ENCODE measurements at regions not wholly inside any gene's neighbourhood (a gene's known extent, or its start where the extent isn't known, plus 50 kb on each side); places are given as distances from the start of the nearest gene placed in this dataset.

- CTCF ChIA-PET: interaction anchor here (0.5 to 2.7 kb wide), 37 partner anchors 14 to 908 kb away, joined by 3 to 33 read pairs (median 4); partner anchors contain the start of gene IGF1R
- POLR2A ChIA-PET: no interaction called here
- Mint-ChIP-seq H3K27me3 (ENCODE audit: low read depth) (no peaks in the 10 kb centered on the region), H3K27ac (no peak overlapping the region), H3K36me3 (no peaks in the 10 kb centered on the region), H3K4me1 (peaks cover 14% of the 10 kb centered on the region), H3K9me3 (no peaks in the 10 kb centered on the region), H3K4me3 (no peak overlapping the region)
- ATAC-seq (no peak), DNase-seq (ENCODE audit: low spot score) (no peak)
- TF ChIP-seq ZNF416 (CRISPR knock-in tag; IDR thresholded peaks at IDR 0.05) (no peak), GTF2I (CRISPR knock-in tag; conservative IDR thresholded peaks at IDR 0.05) (0 out of 2 replicates have a peak, but pooled peaks have one; percentile 59), TCF7 (CRISPR knock-in tag; IDR thresholded peaks at IDR 0.05; ENCODE audit: low read depth) (no peak), ATF1 (CRISPR knock-in tag; IDR thresholded peaks at IDR 0.05) (no peak)
These were observed 128.4 kb upstream of the IGF1R start for GRCh38 chr15:98519767-98520550.

GRCh38 chr15:98522127-98522526, 126.2 kb upstream of the IGF1R start:
- Mint-ChIP-seq H3K27ac (no peak overlapping the region), H3K27me3 (ENCODE audit: low read depth) (no peaks in the 10 kb centered on the region), H3K36me3 (no peaks in the 10 kb centered on the region), H3K4me3 (no peak overlapping the region), H3K9me3 (no peaks in the 10 kb centered on the region), H3K4me1 (peaks cover 17% of the 10 kb centered on the region)
- ATAC-seq (no peak), DNase-seq (ENCODE audit: low spot score) (no peak)
- POLR2A ChIA-PET: no interaction called here
- CTCF ChIA-PET: interaction anchor here (0.6 to 2.8 kb wide), 13 partner anchors 25 to 648 kb away, joined by 3 to 23 read pairs (median 5); partner anchors contain the start of gene IGF1R
- no peak for TF ChIP-seq SP1 (CRISPR knock-in tag; conservative IDR thresholded peaks at IDR 0.05)
- TF ChIP-seq, protein P1, sequence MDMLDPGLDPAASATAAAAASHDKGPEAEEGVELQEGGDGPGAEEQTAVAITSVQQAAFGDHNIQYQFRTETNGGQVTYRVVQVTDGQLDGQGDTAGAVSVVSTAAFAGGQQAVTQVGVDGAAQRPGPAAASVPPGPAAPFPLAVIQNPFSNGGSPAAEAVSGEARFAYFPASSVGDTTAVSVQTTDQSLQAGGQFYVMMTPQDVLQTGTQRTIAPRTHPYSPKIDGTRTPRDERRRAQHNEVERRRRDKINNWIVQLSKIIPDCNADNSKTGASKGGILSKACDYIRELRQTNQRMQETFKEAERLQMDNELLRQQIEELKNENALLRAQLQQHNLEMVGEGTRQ (CRISPR knock-in tag; IDR thresholded peaks at IDR 0.05): no peak
- TF ChIP-seq ZNF396 (CRISPR knock-in tag; IDR thresholded peaks at IDR 0.05; ENCODE audit: borderline replicate concordance): no peak
- no peak for TF ChIP-seq NFATC4 (CRISPR knock-in tag; IDR thresholded peaks at IDR 0.05)
- no peak for TF ChIP-seq ZNF281 (CRISPR knock-in tag; IDR thresholded peaks at IDR 0.05)
- no peak for TF ChIP-seq SOX15 (CRISPR knock-in tag; IDR thresholded peaks at IDR 0.05)
- no peak for TF ChIP-seq FOXJ3 (CRISPR knock-in tag; IDR thresholded peaks at IDR 0.05; ENCODE audit: borderline replicate concordance)

GRCh38 chr15:98523912-98524662, 124.3 kb upstream of the IGF1R start:
- Mint-ChIP-seq H3K36me3 (no peaks in the 10 kb centered on the region), H3K27me3 (ENCODE audit: low read depth) (no peaks in the 10 kb centered on the region), H3K4me1 (peaks cover 21% of the 10 kb centered on the region), H3K4me3 (no peak overlapping the region), H3K9me3 (no peaks in the 10 kb centered on the region), H3K27ac (peak overlapping the region; percentile 67; the same call in 1 of the 2 replicates)
- no peak for TF ChIP-seq ZNF671 (CRISPR knock-in tag; IDR thresholded peaks at IDR 0.05)
- ChIA-PET POLR2A (interaction anchor here (0.8 kb wide), 1 partner anchor 124 kb away, joined by 4 read pairs; the partner anchor contains the start of gene IGF1R), CTCF (interaction anchor here (0.5 to 2.8 kb wide), 36 partner anchors 12 to 553 kb away, joined by 3 to 23 read pairs (median 3); partner anchors contain the start of gene IGF1R)
- DNase-seq (ENCODE audit: low spot score): no peak
- ATAC-seq: no peak

DNA sequence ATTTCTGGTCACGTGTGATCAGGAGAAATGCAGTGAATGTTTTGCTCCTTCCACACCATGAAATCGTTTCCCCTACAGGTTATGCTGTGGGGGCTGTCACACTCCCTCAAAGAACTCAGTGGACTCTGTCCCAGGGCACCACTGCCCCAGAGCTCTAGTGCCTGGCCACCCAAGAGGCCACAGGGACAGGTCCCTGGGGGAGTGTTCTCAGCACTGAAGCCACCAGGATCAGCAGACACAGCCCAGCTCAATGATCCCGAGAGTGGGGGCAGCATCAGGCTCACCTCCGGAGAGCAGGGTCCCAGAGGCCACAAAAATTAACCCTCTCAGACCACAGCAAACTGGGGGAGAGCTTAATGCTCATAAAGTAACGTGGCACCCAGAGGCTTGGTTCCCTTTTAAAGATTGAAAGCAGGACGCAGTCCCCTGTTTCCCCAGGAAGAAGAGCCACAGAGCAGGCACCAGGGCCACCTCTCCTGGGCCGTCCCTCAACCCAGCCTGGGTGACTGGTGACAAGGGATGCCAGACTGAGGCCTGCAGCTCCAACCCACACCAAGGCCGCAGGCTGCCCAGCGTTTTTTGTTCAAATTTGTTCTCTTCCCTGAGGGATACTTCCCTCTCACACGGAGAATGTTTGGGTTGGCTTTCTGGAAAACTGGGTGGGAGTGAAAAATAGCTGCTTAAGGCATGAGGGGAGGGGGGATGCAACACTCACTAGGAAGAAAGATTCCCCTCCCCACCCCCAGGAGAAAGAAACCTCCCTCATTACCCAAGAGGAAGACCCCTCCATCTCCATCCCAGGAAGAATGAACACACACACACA, 123.3 kb upstream of the IGF1R start:
- Mint-ChIP-seq H3K4me1 (peaks cover 19% of the 10 kb centered on the region), H3K36me3 (no peaks in the 10 kb centered on the region), H3K9me3 (no peaks in the 10 kb centered on the region), H3K27ac (no peak overlapping the region), H3K27me3 (ENCODE audit: low read depth) (no peaks in the 10 kb centered on the region), H3K4me3 (no peak overlapping the region)
- ATAC-seq (peak; percentile 26), DNase-seq (ENCODE audit: low spot score) (no peak)
- CTCF ChIA-PET: interaction anchor here (0.6 to 1.7 kb wide), 4 partner anchors 122 to 534 kb away, joined by 3 to 7 read pairs (median 3); partner anchors contain the start of gene IGF1R
- POLR2A ChIA-PET: no interaction called here
- TF ChIP-seq ATF6 (CRISPR knock-in tag; IDR thresholded peaks at IDR 0.05) (no peak), TP53 (CRISPR knock-in tag; IDR thresholded peaks at IDR 0.05) (no peak), EMX1 (CRISPR knock-in tag; IDR thresholded peaks at IDR 0.05) (no peak)
- TF ChIP-seq, protein P2, sequence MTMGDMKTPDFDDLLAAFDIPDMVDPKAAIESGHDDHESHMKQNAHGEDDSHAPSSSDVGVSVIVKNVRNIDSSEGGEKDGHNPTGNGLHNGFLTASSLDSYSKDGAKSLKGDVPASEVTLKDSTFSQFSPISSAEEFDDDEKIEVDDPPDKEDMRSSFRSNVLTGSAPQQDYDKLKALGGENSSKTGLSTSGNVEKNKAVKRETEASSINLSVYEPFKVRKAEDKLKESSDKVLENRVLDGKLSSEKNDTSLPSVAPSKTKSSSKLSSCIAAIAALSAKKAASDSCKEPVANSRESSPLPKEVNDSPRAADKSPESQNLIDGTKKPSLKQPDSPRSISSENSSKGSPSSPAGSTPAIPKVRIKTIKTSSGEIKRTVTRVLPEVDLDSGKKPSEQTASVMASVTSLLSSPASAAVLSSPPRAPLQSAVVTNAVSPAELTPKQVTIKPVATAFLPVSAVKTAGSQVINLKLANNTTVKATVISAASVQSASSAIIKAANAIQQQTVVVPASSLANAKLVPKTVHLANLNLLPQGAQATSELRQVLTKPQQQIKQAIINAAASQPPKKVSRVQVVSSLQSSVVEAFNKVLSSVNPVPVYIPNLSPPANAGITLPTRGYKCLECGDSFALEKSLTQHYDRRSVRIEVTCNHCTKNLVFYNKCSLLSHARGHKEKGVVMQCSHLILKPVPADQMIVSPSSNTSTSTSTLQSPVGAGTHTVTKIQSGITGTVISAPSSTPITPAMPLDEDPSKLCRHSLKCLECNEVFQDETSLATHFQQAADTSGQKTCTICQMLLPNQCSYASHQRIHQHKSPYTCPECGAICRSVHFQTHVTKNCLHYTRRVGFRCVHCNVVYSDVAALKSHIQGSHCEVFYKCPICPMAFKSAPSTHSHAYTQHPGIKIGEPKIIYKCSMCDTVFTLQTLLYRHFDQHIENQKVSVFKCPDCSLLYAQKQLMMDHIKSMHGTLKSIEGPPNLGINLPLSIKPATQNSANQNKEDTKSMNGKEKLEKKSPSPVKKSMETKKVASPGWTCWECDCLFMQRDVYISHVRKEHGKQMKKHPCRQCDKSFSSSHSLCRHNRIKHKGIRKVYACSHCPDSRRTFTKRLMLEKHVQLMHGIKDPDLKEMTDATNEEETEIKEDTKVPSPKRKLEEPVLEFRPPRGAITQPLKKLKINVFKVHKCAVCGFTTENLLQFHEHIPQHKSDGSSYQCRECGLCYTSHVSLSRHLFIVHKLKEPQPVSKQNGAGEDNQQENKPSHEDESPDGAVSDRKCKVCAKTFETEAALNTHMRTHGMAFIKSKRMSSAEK (CRISPR knock-in tag; IDR thresholded peaks at IDR 0.05; ENCODE audit: borderline replicate concordance): no peak

Measured in WTC11 (cell line).